Natural killer cell (primary cell): ENCODE measurements at regions not wholly inside any gene's neighbourhood (a gene's known extent, or its start where the extent isn't known, plus 50 kb on each side); places are given as distances from the start of the nearest gene placed in this dataset.

ENCODE experiments used
- ATAC-seq, 3 donors: fragments of 150-1000 bp in 2 of 3; fragments of 200-7000 bp in 1 of 3; cut with Tn5 transposase; 1 replicate in 1 of 3; 2 replicates in 2 of 3; pipeline ENCODE4 v1.10.0; 2021; ENCODE audit warnings: mild to moderate bottlenecking in 2 of 3, moderate library complexity in 2 of 3
- DNase-seq, 2 donors: peaks; one replicate each; pipeline versions ENCODE4 v3.0.0 to v3.0.0-alpha.2; 2013 to 2021; ENCODE audit warnings: mixed read lengths in 1 of 2
- H3K27ac ChIP-seq: one replicate; pipeline ENCODE4 v1.5.1; 2013; ENCODE audit warnings: mild to moderate bottlenecking, low read length
- H3K27me3 ChIP-seq: one replicate; pipeline ENCODE4 v1.6.1; 2013; ENCODE audit warnings: low read length; ENCODE audit not compliant: control insufficient read depth, insufficient read depth
- H3K36me3 ChIP-seq: one replicate; pipeline ENCODE4 v1.6.1; 2013; ENCODE audit warnings: low read length; ENCODE audit not compliant: control insufficient read depth, insufficient read depth
- H3K4me1 ChIP-seq: one replicate; pipeline ENCODE4 v1.6.1; 2013; ENCODE audit warnings: low read length; ENCODE audit not compliant: control insufficient read depth, insufficient read depth
- H3K4me3 ChIP-seq: one replicate; pipeline ENCODE4 v1.5.1; 2013; ENCODE audit warnings: low read length
- H3K9me3 ChIP-seq: one replicate; pipeline ENCODE4 v1.6.1; 2013; ENCODE audit warnings: low read length; ENCODE audit not compliant: control insufficient read depth, insufficient read depth
- H3K27ac Mint-ChIP-seq, 2 donors: one replicate each; pipeline ENCODE4 v1.8.0; 2022; ENCODE audit warnings: mild to moderate bottlenecking in 2 of 2, mixed read lengths in 2 of 2, moderate library complexity in 1 of 2
- H3K27me3 Mint-ChIP-seq, 2 donors: one replicate each; pipeline ENCODE4 v1.8.0; 2022; ENCODE audit warnings: low read depth in 2 of 2, mixed read lengths in 2 of 2
- H3K36me3 Mint-ChIP-seq: one replicate; pipeline ENCODE4 v1.8.0; 2022; ENCODE audit warnings: mixed read lengths
- H3K4me1 Mint-ChIP-seq, 2 donors: one replicate each; pipeline ENCODE4 v1.8.0; 2022; ENCODE audit warnings: mixed read lengths in 2 of 2
- H3K4me3 Mint-ChIP-seq: one replicate; pipeline ENCODE4 v1.8.0; 2022; ENCODE audit warnings: mild to moderate bottlenecking, moderate library complexity, mixed read lengths
- H3K9me3 Mint-ChIP-seq, 2 donors: one replicate each; pipeline ENCODE4 v1.8.0; 2022; ENCODE audit warnings: mixed read lengths in 2 of 2
- WGBS: methylation state at CpG from one replicate; pipeline ENCODE4 v1.1.7; 2013; ENCODE audit warnings: missing lambda C conversion rate; ENCODE audit not compliant: insufficient coverage; 5-methylcytosine and 5-hydroxymethylcytosine counted together
- intact Hi-C: fragments of 100-400 bp; cut with micrococcal nuclease; formaldehyde crosslinking; loops from one replicate; pipeline ENCODE4 v1.14.2; 2022
- TF ChIP-seq, protein P1 (sequence below): fragments of 200-600 bp; IDR thresholded peaks from one replicate; pipeline ENCODE4 v1.8.0; 2022; ENCODE audit warnings: antibody characterized with exemption

DNA sequence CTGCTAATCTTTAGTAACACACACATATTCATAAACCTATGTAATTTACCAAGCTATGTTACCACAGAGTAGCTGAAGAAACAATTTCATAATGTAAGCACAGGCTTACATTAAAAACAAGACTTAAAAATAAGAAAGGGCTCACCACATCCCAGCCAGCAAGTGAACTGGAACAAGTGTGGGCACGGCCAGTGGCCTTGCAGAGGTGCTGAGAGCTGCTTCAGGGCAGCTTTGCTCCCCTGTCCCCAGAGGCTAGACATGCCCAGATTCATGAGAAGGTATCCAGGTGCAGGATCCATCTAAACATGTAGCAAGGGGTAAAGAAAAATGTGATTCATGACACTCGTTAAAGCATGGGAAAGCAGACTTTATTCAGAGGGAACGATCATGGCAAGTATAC, 62.0 kb upstream of the CKS2 start:
- Histone ChIP-seq H3K27me3 (no peaks in the 10 kb centered on the region), H3K4me3 (no peak overlapping the region), H3K4me1 (no peaks in the 10 kb centered on the region), H3K27ac (no peak overlapping the region), H3K9me3 (no peaks in the 10 kb centered on the region), H3K36me3 (no peaks in the 10 kb centered on the region)
- H3K4me3 Mint-ChIP-seq: no peak overlapping the region
- no peak overlapping the region for H3K27ac Mint-ChIP-seq
- no peaks in the 10 kb centered on the region for H3K36me3 Mint-ChIP-seq
- H3K9me3 Mint-ChIP-seq: no peaks in the 10 kb centered on the region
- DNase-seq: no peak
- intact Hi-C loops: no loop called here
- no peaks in the 10 kb centered on the region for H3K27me3 Mint-ChIP-seq
- TF ChIP-seq, protein P1, sequence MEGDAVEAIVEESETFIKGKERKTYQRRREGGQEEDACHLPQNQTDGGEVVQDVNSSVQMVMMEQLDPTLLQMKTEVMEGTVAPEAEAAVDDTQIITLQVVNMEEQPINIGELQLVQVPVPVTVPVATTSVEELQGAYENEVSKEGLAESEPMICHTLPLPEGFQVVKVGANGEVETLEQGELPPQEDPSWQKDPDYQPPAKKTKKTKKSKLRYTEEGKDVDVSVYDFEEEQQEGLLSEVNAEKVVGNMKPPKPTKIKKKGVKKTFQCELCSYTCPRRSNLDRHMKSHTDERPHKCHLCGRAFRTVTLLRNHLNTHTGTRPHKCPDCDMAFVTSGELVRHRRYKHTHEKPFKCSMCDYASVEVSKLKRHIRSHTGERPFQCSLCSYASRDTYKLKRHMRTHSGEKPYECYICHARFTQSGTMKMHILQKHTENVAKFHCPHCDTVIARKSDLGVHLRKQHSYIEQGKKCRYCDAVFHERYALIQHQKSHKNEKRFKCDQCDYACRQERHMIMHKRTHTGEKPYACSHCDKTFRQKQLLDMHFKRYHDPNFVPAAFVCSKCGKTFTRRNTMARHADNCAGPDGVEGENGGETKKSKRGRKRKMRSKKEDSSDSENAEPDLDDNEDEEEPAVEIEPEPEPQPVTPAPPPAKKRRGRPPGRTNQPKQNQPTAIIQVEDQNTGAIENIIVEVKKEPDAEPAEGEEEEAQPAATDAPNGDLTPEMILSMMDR: no peak
- ATAC-seq: no peak
- H3K4me1 Mint-ChIP-seq: no peaks in the 10 kb centered on the region
- WGBS: 88% methylated on average over 2 of the region's 3 CpGs

DNA sequence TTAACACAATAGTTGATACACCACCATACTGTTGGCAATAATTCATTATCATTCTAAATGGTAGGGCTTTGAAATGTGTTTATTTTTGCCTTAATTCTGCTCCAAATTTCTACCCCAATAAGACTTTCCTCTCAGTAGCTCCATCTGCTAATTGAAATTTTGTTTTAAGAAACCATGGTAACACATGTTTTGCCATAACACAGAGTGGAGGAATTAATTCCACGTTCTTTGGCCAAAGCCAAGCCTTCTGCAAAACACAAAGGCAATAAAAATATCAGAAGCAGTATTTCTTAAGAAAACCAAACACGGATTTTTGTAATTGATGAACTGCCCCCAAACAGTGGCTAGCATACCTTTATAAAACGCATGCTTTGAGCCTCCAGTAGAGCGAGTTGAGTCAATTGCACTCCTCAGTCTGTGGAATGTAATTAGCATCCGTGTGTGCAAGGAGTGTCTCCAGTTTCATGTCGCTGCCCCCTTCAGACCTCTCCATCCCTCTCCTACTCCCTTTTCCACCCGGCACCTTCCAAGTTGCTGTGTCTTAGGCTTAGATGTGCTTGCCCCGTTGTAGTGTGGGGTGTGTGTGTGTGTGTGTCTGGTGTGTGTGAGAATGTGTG, 58.2 kb upstream of the CKS2 start:
- TF ChIP-seq, protein P1: no peak
- intact Hi-C loops: no loop called here
- no peaks in the 10 kb centered on the region for H3K9me3 Mint-ChIP-seq
- DNase-seq (no peak), ATAC-seq (no peak)
- Histone ChIP-seq H3K4me3 (no peak overlapping the region), H3K9me3 (no peaks in the 10 kb centered on the region), H3K36me3 (no peaks in the 10 kb centered on the region), H3K4me1 (no peaks in the 10 kb centered on the region), H3K27me3 (no peaks in the 10 kb centered on the region), H3K27ac (no peak overlapping the region)
- 96% methylated on average over 8 of the region's 8 CpGs for WGBS
- no peak overlapping the region for H3K27ac Mint-ChIP-seq
- H3K36me3 Mint-ChIP-seq: no peaks in the 10 kb centered on the region
- H3K4me3 Mint-ChIP-seq: no peak overlapping the region
- no peaks in the 10 kb centered on the region for H3K4me1 Mint-ChIP-seq
- H3K27me3 Mint-ChIP-seq: no peaks in the 10 kb centered on the region

DNA sequence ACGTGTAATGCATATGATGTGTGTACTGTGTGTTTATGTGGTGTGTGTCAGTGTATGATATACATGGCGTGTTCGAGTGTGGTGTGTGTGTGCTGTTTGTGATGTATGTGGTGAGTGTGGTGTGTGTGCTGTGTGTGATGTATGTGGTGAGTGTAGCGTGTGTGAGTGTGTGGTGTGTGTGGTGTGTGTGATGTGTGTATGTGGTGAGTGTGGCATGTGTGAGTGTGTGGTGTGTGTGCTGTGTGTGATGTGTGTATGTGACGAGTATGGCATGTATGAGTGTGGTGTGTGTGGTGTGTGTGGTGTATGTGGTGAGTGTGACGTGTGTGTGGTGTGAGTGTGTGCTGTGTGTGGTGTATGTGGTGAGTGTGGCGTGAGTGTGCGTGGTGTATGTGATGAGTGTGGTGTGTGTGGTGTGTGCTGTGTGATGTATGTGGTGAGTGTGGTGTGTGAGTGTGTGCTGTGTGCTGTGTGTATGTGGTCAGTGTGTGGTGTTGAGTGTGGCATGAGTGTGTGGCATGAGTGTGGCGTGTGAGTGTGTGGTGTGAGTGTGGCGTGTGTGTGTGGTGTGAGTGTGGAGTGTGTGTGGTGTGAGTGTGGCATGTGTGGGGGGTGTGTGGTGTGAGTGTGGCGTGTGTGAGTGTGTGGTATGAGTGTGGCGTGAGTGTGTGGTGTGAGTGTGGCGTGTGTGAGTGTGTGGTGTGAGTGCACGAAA, 56.8 kb upstream of the CKS2 start:
- H3K9me3 ChIP-seq: no peaks in the 10 kb centered on the region
- TF ChIP-seq, protein P1: no peak
- no peaks in the 10 kb centered on the region for H3K27me3 Mint-ChIP-seq
- DNase-seq (no peak), ATAC-seq (peak in 1 of 3 donors; percentile 34)
- no peak overlapping the region for H3K27ac Mint-ChIP-seq
- no peaks in the 10 kb centered on the region for H3K36me3 ChIP-seq
- H3K36me3 Mint-ChIP-seq: no peaks in the 10 kb centered on the region
- H3K4me1 Mint-ChIP-seq: no peaks in the 10 kb centered on the region
- intact Hi-C loops: no loop called here
- no peaks in the 10 kb centered on the region for H3K9me3 Mint-ChIP-seq
- H3K4me1 ChIP-seq: no peaks in the 10 kb centered on the region
- H3K27ac ChIP-seq: no peak overlapping the region
- no peaks in the 10 kb centered on the region for H3K27me3 ChIP-seq
- H3K4me3 Mint-ChIP-seq: no peak overlapping the region
- WGBS: 85% methylated on average over 14 of the region's 14 CpGs
- H3K4me3 ChIP-seq: no peak overlapping the region

DNA sequence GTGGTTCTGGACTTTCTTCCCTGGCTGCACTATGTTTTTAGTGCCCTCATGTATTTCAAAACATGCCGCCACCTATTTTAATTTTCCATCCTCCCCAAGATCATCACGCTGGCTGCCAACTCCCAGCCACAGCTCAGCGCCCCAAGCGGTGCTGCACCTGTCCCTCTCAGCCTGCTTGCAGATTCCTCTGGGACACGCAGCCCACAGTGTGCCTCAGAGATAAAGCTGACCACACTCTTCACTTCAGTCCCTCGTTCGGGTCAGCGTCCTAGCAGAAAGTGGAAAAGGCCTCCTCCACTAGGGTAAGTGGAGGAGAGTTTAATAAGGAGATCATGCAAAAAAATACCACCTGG, 56.2 kb upstream of the CKS2 start:
- H3K27me3 Mint-ChIP-seq: no peaks in the 10 kb centered on the region
- H3K36me3 Mint-ChIP-seq: no peaks in the 10 kb centered on the region
- no peak overlapping the region for H3K27ac Mint-ChIP-seq
- no peaks in the 10 kb centered on the region for H3K4me1 Mint-ChIP-seq
- H3K4me3 ChIP-seq: no peak overlapping the region
- H3K36me3 ChIP-seq: no peaks in the 10 kb centered on the region
- no peak for ATAC-seq
- no peak overlapping the region for H3K27ac ChIP-seq
- TF ChIP-seq, protein P1: no peak
- no peaks in the 10 kb centered on the region for H3K9me3 Mint-ChIP-seq
- H3K4me3 Mint-ChIP-seq: no peak overlapping the region
- no peaks in the 10 kb centered on the region for H3K27me3 ChIP-seq
- no peaks in the 10 kb centered on the region for H3K9me3 ChIP-seq
- intact Hi-C loops: no loop called here
- H3K4me1 ChIP-seq: no peaks in the 10 kb centered on the region
- 87% methylated on average over 5 of the region's 8 CpGs for WGBS
- no peak for DNase-seq
